ENCODE measurements at regions not wholly inside any gene's neighbourhood (a gene's known extent, or its start where the extent isn't known, plus 50 kb on each side); places are given as distances from the start of the nearest gene placed in this dataset.

GRCh38 chr15:81774309-81774708 is 271.5 kb downstream of the MEX3B start:
- DNase-seq (ENCODE audit: low read depth): no peak

GRCh38 chr15:81768773-81769172 is 277.0 kb downstream of the MEX3B start:
- no peak for DNase-seq (ENCODE audit: low read depth)

- no peak for DNase-seq (ENCODE audit: low read depth)
Measured at GRCh38 chr15:81766829-81767475, 278.9 kb downstream of the MEX3B start.

GRCh38 chr15:81765816-81766215 is 280.0 kb downstream of the MEX3B start:
- no peak for DNase-seq (ENCODE audit: low read depth)

GRCh38 chr15:81763304-81763703 is 282.5 kb downstream of the MEX3B start:
- DNase-seq (ENCODE audit: low read depth): no peak

- DNase-seq (ENCODE audit: low read depth): no peak
Measured at GRCh38 chr15:81760686-81761085, 285.1 kb downstream of the MEX3B start.

- DNase-seq (ENCODE audit: low read depth): no peak
Measured at GRCh38 chr15:81758818-81759284, 287.0 kb downstream of the MEX3B start.

GRCh38 chr15:81755626-81756025 is 290.2 kb downstream of the MEX3B start:
- DNase-seq (ENCODE audit: low read depth): no peak

GRCh38 chr15:81754078-81754477 is 291.7 kb downstream of the MEX3B start:
- no peak for DNase-seq (ENCODE audit: low read depth)

GRCh38 chr15:81752974-81753373 is 292.8 kb downstream of the MEX3B start:
- DNase-seq (ENCODE audit: low read depth): no peak

- DNase-seq (ENCODE audit: low read depth): no peak
Measured at GRCh38 chr15:81752546-81752942, 293.3 kb downstream of the MEX3B start.

GRCh38 chr15:81751816-81752545 is 293.8 kb downstream of the MEX3B start:
- DNase-seq (ENCODE audit: low read depth): no peak

- no peak for DNase-seq (ENCODE audit: low read depth)
Measured at GRCh38 chr15:81751256-81751655, 294.6 kb downstream of the MEX3B start.

GRCh38 chr15:81749716-81750375 is 296.0 kb downstream of the MEX3B start:
- DNase-seq (ENCODE audit: low read depth): no peak

- DNase-seq (ENCODE audit: low read depth): no peak
Measured at GRCh38 chr15:81747482-81747881, 298.3 kb downstream of the MEX3B start.

GRCh38 chr15:81747026-81747425 is 298.8 kb downstream of the MEX3B start:
- no peak for DNase-seq (ENCODE audit: low read depth)

- no peak for DNase-seq (ENCODE audit: low read depth)
Measured at GRCh38 chr15:81744364-81744763, 301.5 kb downstream of the MEX3B start.

GRCh38 chr15:81740416-81740815 is 305.4 kb downstream of the MEX3B start:
- no peak for DNase-seq (ENCODE audit: low read depth)

GRCh38 chr15:81729340-81729739 is 316.5 kb downstream of the MEX3B start:
- DNase-seq (ENCODE audit: low read depth): no peak

- no peak for DNase-seq (ENCODE audit: low read depth)
Measured at GRCh38 chr15:81728726-81729125, 317.1 kb downstream of the MEX3B start.

- DNase-seq (ENCODE audit: low read depth): no peak
Measured at GRCh38 chr15:81725590-81725989, 320.2 kb downstream of the MEX3B start.

- DNase-seq (ENCODE audit: low read depth): no peak
Measured at GRCh38 chr15:81724536-81724935, 321.3 kb downstream of the MEX3B start.

GRCh38 chr15:81723701-81724100 is 322.1 kb downstream of the MEX3B start:
- DNase-seq (ENCODE audit: low read depth): no peak

Measured in stimulated activated CD8-positive, alpha-beta memory T cell treated with anti-CD3 and anti-CD28 coated beads, Interleukin-12 subunit alpha, Interleukin-12 subunit beta, amount 100 ng/mL, for 1 hour (primary cell).